ENCODE measurements at regions not wholly inside any gene's neighbourhood (a gene's known extent, or its start where the extent isn't known, plus 50 kb on each side); places are given as distances from the start of the nearest gene placed in this dataset.

DNA sequence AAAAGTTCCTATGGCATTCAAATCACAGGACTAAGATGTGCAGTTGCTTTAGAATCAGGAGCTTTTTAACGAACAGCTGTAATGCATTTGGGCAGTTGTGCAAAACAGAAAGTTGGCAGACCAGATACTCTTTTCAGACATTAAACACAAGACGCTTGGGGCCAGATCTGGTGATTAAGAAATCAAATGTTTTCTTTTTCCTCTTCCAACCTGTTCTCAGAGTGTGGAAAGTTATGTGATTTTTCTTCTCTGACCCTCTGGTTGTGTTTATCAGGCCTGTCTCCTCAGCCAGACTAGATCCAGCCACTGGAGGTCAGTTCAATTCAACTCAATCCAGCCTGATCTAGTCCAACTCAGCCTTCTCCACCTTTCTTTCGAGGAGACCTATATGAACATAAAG, 298.5 kb upstream of the PCSK5 start:
- ATAC-seq: no peak

More for the DNA sequence above, 298.5 kb upstream of the PCSK5 start:
- TF ChIP-seq EP300 (IDR thresholded peaks at IDR 0.05) (no peak), ESRRA (IDR thresholded peaks at IDR 0.05; ENCODE audit: borderline replicate concordance, low read length) (no peak), FOSL2 (IDR thresholded peaks at IDR 0.05) (no peak), FOSL2 (CRISPR knock-in tag; IDR thresholded peaks at IDR 0.05) (no peak), POLR2A (IDR thresholded peaks at IDR 0.05; ENCODE audit: low read length) (no peak), PBX3 (IDR thresholded peaks at IDR 0.05) (no peak), SMC3 (IDR thresholded peaks at IDR 0.05) (no peak), REST (IDR thresholded peaks at IDR 0.05) (no peak), CHD2 (IDR thresholded peaks at IDR 0.05; ENCODE audit: low read length, partially characterized antibody) (no peak), BCL3 (IDR thresholded peaks at IDR 0.05) (no peak), TP53 (CRISPR knock-in tag; IDR thresholded peaks at IDR 0.05) (no peak), RCOR1 (IDR thresholded peaks at IDR 0.05; ENCODE audit: low read depth, low read length) (no peak), CBX2 (IDR thresholded peaks at IDR 0.05; ENCODE audit: borderline replicate concordance, low read depth) (no peak), FOSB (CRISPR knock-in tag; IDR thresholded peaks at IDR 0.05) (no peak), POLR2AphosphoS2 (conservative IDR thresholded peaks at IDR 0.05; ENCODE audit: low read length) (no peak), GATA3 (IDR thresholded peaks at IDR 0.05; ENCODE audit: borderline replicate concordance) (no peak), ZNF302 (CRISPR knock-in tag; IDR thresholded peaks at IDR 0.05) (no peak), CHD4 (IDR thresholded peaks at IDR 0.05; ENCODE audit: borderline replicate concordance) (no peak)
- TF ChIP-seq, protein P1, sequence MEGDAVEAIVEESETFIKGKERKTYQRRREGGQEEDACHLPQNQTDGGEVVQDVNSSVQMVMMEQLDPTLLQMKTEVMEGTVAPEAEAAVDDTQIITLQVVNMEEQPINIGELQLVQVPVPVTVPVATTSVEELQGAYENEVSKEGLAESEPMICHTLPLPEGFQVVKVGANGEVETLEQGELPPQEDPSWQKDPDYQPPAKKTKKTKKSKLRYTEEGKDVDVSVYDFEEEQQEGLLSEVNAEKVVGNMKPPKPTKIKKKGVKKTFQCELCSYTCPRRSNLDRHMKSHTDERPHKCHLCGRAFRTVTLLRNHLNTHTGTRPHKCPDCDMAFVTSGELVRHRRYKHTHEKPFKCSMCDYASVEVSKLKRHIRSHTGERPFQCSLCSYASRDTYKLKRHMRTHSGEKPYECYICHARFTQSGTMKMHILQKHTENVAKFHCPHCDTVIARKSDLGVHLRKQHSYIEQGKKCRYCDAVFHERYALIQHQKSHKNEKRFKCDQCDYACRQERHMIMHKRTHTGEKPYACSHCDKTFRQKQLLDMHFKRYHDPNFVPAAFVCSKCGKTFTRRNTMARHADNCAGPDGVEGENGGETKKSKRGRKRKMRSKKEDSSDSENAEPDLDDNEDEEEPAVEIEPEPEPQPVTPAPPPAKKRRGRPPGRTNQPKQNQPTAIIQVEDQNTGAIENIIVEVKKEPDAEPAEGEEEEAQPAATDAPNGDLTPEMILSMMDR (IDR thresholded peaks at IDR 0.05): no peak
- CTCF ChIA-PET: no interaction called here
- H3K9me3 ChIP-seq: no peaks in the 10 kb centered on the region
- H3K4me2 ChIP-seq: no peak overlapping the region
- 0% methylated on average over 3 of the region's 3 CpGs for WGBS (ENCODE audit: missing lambda C conversion rate)
- no peak for FAIRE-seq
- POLR2A ChIA-PET: no interaction called here
- no peak for DNase-seq (ENCODE audit: low read depth in 1 of 2, low spot score in 1 of 2)
- no peak overlapping the region for H3K27ac ChIP-seq
- no peaks in the 10 kb centered on the region for H3K4me1 ChIP-seq
- H3K4me3 ChIP-seq: no peak overlapping the region
